Mucosa of descending colon (tissue), 3 donors: ENCODE measurements at regions not wholly inside any gene's neighbourhood (a gene's known extent, or its start where the extent isn't known, plus 50 kb on each side); places are given as distances from the start of the nearest gene placed in this dataset.

ENCODE experiments used
- ATAC-seq: fragments of 200-7000 bp; cut with Tn5 transposase; one replicate; pipeline ENCODE4 v1.9.1; 2020; ENCODE audit warnings: mild to moderate bottlenecking, moderate library complexity
- DNase-seq, 3 donors: peaks; one replicate each; pipeline ENCODE4 v3.0.0-alpha.2; 2020
- H3K36me3 ChIP-seq: fragments of 200-600 bp; one replicate; pipeline ENCODE4 v1.8.0; 2021; ENCODE audit warnings: low read depth, mild to moderate bottlenecking
- H3K4me1 ChIP-seq: fragments of 200-600 bp; one replicate; pipeline ENCODE4 v1.8.0; 2021; ENCODE audit warnings: low read depth, mild to moderate bottlenecking
- H3K4me3 ChIP-seq: fragments of 200-600 bp; one replicate; pipeline ENCODE4 v1.8.0; 2021; ENCODE audit warnings: mild to moderate bottlenecking
- H3K9me3 ChIP-seq: fragments of 200-600 bp; one replicate; pipeline ENCODE4 v1.8.0; 2021; ENCODE audit warnings: mild to moderate bottlenecking
- CTCF ChIP-seq: fragments of 200-600 bp; IDR thresholded peaks from one replicate; pipeline ENCODE4 v1.8.0; 2022; ENCODE audit warnings: antibody characterized with exemption, mild to moderate bottlenecking
- intact Hi-C, 2 donors: fragments of 100-400 bp; cut with DNase I in 1 of 2; cut with micrococcal nuclease in 1 of 2; formaldehyde crosslinking; loops; one replicate each; pipeline versions ENCODE4 v1.11.0 to v1.11.1; 2022; cut with DNase I, micrococcal nuclease
- donor health status: DM: no; HTN: no; CAD: no; lungs with moderate emphysema.
- donor health status: DM: no; HTN: no; CAD: no.
- donor health status: DM: no; HTN: yes; CAD: no.

DNA sequence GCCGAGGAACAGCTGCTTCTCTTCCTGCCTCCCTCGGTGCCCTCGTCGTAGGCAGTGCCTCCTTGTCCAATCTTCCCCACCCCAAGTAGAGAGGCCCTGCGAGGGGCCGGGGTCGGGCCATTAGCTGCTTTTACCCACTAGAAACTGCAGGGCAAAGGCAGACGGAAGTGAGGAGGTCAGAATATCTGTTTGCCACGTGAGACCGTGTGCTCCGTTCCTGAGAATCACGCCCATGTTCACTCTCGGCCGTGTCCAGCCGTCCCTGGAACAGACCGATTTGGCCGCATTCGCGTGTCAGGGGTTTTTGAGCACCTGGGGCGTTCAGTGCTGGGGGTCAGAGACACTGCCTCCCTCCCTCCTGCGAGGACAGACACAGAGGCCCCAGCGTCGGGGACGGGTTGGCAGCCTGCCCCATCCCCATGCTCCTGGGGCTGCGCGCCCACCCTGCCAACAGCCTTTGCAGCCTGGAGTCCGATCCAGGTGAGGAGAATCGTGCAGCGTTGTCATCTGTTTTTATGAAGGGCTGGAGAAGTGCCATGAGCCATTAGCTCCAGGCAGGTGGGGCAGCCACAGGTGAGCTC lies 982.2 kb downstream of the BRD1 start:
- TF ChIP-seq CTCF, result no peak
- DNase-seq (peak in 1 of 3 donors; percentile 13), ATAC-seq (no peak)

DNA sequence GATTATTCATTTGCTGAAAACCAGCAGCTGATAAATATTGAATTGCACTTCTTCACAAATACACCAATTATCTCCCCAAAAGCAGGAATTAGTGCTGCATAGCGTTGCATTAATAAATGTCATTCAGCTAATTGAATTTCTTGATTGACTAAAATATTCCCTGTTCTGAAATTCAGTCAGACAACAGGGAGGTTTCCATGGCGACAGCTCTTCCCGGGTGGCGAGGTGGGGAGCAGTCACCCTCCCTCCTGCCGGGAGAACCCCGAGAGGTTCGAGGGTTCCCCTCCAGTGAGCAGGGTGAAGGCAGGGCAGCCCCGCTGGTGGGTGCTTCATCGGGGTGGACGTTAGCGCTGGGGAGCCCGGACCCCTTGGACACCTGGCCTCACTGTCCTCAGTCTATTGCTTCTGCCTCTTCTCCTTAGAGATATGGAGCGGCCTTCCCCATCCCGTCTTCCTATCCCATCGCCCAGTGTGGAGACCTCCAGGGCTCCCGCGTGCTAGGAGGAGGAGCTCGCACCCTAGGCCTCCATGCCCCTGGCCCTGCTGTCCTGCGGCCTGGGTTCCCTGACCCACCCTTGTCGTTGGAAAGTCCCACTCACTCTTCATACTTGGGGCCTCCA lies 983.5 kb downstream of the BRD1 start:
- ATAC-seq (no peak), DNase-seq (peak in 1 of 3 donors; percentile 25)
- no peak for TF ChIP-seq CTCF
- no peaks in the 10 kb centered on the region for H3K36me3 ChIP-seq
- H3K4me3 ChIP-seq, result no peak overlapping the region
- intact Hi-C loops, result no loop called here
- no peaks in the 10 kb centered on the region for H3K9me3 ChIP-seq
- H3K4me1 ChIP-seq, result no peaks in the 10 kb centered on the region

More for the DNA sequence above, 982.2 kb downstream of the BRD1 start:
- H3K9me3 ChIP-seq, result no peaks in the 10 kb centered on the region
- intact Hi-C loops, result no loop called here
- no peaks in the 10 kb centered on the region for H3K36me3 ChIP-seq
- H3K4me3 ChIP-seq, result no peak overlapping the region
- H3K4me1 ChIP-seq, result no peaks in the 10 kb centered on the region

- Histone ChIP-seq H3K4me1 (no peaks in the 10 kb centered on the region), H3K4me3 (no peak overlapping the region), H3K9me3 (no peaks in the 10 kb centered on the region), H3K36me3 (no peaks in the 10 kb centered on the region)
- TF ChIP-seq CTCF, result no peak
- DNase-seq, result peak in 1 of 3 donors; percentile 25
- intact Hi-C loops, result no loop called here
- ATAC-seq, result no peak
These were observed 984.0 kb downstream of the BRD1 start for GRCh38 chr22:48843640-48844039.

DNA sequence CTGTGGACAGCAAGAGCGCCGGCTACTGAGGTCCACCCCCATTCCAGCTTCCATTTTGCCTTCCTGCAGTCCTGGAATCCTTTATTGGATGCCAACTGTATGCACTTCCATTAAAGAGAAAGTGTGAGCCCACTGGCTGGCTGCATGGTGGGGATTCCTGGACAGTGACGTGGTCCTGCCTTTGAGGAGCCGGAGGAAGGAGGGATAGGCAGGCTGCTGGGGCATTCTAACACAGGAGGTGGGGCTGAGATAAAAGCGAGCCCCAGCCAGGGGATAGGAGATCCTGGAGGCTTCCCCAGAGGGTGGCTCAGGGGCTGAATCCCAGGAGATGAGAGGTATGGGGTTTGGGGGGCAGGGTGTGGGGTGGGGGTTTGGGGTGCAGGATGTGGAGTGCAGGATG lies 984.7 kb downstream of the BRD1 start:
- intact Hi-C loops, result no loop called here
- no peak for DNase-seq
- H3K36me3 ChIP-seq, result no peaks in the 10 kb centered on the region
- TF ChIP-seq CTCF, result no peak
- H3K9me3 ChIP-seq, result no peaks in the 10 kb centered on the region
- ATAC-seq, result no peak
- H3K4me1 ChIP-seq, result no peaks in the 10 kb centered on the region
- no peak overlapping the region for H3K4me3 ChIP-seq

GRCh38 chr22:48842583-48842945 lies 985.1 kb downstream of the BRD1 start:
- TF ChIP-seq CTCF, result no peak
- intact Hi-C loops, result no loop called here
- Histone ChIP-seq H3K4me1 (no peaks in the 10 kb centered on the region), H3K9me3 (no peaks in the 10 kb centered on the region), H3K4me3 (no peak overlapping the region), H3K36me3 (no peaks in the 10 kb centered on the region)
- no peak for ATAC-seq
- peak in 1 of 3 donors; percentile 29 for DNase-seq
